ENCODE measurements at regions not wholly inside any gene's neighbourhood (a gene's known extent, or its start where the extent isn't known, plus 50 kb on each side); places are given as distances from the start of the nearest gene placed in this dataset.

DNA sequence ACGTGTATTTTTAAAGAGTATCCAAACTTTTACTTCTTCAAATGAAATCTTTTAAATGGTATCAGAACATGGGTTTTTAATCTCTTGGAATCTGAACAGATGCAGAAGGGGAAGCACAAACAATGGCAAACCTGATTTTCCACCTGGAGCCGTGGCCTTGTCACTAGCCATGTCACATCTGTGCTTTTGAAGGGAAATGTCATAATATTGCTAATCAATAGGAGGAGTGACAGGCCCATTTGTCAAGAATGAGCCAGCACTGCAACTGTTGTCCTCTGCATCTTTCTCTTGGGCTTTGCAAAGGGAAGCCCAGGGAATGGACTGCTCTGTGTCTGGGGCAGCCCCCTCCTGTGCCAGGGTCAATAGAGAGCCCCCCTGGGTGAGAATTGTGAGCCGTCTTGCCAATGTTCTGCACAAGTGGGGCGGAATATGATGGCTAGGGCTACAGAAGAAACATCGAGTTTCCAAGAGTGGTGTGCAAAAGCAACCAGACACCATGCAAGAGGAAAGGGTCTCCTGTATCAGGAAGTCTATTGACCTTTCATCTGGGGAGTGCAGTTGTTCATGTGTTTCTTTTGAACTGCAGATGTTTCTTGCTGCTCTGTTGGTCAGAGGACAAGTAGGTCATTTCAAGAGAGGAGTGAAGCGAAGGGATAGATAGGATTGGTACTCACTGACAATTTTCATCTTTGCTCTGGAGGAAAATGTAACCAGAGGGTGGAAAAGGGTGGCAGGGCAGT, 181.8 kb upstream of the NPVF start:
- no peaks in the 10 kb centered on the region for H3K27me3 ChIP-seq

DNA sequence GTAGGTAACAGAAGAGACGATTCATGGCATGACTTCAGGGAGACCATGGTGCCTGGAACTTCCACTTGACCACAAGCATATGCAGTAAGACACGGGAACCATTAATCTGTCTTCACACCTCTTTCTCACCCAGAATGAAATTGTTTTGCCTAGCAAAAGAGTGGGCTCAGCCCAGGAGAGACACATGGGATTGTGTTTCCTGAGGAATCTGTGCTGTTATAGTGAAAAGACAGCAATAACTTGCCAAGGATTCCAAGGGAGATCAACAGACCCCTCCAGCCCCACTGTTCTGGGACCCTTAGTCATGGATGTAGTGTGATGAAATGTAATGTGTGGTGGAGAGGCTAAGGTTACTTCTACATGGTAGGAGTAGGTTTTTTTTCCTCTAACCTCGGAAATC, 192.5 kb upstream of the NPVF start:
- H3K9me3 ChIP-seq = no peaks in the 10 kb centered on the region
- no peak for DNase-seq (ENCODE audit: low spot score in 2 of 2)
- peaks cover 0 to 7% of the 10 kb centered on the region in 2 donors for H3K27me3 ChIP-seq
- H3K4me1 ChIP-seq = no peaks in the 10 kb centered on the region
- no peaks in the 10 kb centered on the region for H3K36me3 ChIP-seq
- H3K4me3 ChIP-seq = no peak overlapping the region
- no peak overlapping the region for H3K27ac ChIP-seq
- WGBS, 2 donors = 63 to 78% methylated on average over 3 of the region's 3 CpGs
- TF ChIP-seq EP300 (IDR thresholded peaks at IDR 0.05) (no peak), POLR2A (IDR thresholded peaks at IDR 0.05) (no peak)
- TF ChIP-seq, protein P1, sequence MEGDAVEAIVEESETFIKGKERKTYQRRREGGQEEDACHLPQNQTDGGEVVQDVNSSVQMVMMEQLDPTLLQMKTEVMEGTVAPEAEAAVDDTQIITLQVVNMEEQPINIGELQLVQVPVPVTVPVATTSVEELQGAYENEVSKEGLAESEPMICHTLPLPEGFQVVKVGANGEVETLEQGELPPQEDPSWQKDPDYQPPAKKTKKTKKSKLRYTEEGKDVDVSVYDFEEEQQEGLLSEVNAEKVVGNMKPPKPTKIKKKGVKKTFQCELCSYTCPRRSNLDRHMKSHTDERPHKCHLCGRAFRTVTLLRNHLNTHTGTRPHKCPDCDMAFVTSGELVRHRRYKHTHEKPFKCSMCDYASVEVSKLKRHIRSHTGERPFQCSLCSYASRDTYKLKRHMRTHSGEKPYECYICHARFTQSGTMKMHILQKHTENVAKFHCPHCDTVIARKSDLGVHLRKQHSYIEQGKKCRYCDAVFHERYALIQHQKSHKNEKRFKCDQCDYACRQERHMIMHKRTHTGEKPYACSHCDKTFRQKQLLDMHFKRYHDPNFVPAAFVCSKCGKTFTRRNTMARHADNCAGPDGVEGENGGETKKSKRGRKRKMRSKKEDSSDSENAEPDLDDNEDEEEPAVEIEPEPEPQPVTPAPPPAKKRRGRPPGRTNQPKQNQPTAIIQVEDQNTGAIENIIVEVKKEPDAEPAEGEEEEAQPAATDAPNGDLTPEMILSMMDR (IDR thresholded peaks at IDR 0.05) = no peak

More for the DNA sequence above, 181.8 kb upstream of the NPVF start:
- 84 to 85% methylated on average over 6 of the region's 6 CpGs for WGBS, 2 donors
- no peak overlapping the region for H3K27ac ChIP-seq
- peaks cover 0 to 4% (median 0%) of the 10 kb centered on the region in 4 donors for H3K4me1 ChIP-seq
- DNase-seq (ENCODE audit: low spot score in 2 of 2) = no peak
- H3K36me3 ChIP-seq = no peaks in the 10 kb centered on the region
- TF ChIP-seq EP300 (IDR thresholded peaks at IDR 0.05) = no peak
- TF ChIP-seq POLR2A (IDR thresholded peaks at IDR 0.05) = no peak
- TF ChIP-seq, protein P1 (IDR thresholded peaks at IDR 0.05) = no peak
- H3K4me3 ChIP-seq = no peak overlapping the region
- no peaks in the 10 kb centered on the region for H3K9me3 ChIP-seq

DNA sequence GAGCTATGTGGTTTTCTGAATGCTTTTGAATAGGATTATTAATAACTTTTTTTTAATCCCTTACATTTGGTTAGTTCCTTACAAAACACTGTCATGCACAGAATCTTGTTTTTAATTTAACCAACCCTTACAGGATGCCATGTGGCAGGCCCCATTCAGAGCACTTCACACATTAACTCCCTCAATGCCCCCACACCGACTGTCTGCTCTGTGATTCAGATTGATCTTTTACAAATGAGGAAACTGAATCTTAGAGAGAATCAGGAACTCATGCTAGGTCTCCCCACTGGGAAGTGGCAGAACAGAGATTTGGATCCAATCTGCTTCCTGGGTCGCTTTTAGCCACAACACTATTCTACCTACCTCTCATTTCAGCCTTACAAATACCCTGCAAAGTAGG, 195.8 kb upstream of the NPVF start:
- peaks cover 0 to 4% (median 0%) of the 10 kb centered on the region in 4 donors for H3K4me1 ChIP-seq
- H3K4me3 ChIP-seq = no peak overlapping the region
- H3K27ac ChIP-seq = no peak overlapping the region
- no peaks in the 10 kb centered on the region for H3K9me3 ChIP-seq
- TF ChIP-seq EP300 (IDR thresholded peaks at IDR 0.05) (no peak), POLR2A (IDR thresholded peaks at IDR 0.05) (no peak)
- TF ChIP-seq, protein P1 (IDR thresholded peaks at IDR 0.05) = no peak
- 62 to 63% methylated on average over 2 of the region's 2 CpGs for WGBS, 2 donors
- peaks cover 0 to 7% of the 10 kb centered on the region in 2 donors for H3K27me3 ChIP-seq
- no peak for DNase-seq (ENCODE audit: low spot score in 2 of 2)
- no peaks in the 10 kb centered on the region for H3K36me3 ChIP-seq

DNA sequence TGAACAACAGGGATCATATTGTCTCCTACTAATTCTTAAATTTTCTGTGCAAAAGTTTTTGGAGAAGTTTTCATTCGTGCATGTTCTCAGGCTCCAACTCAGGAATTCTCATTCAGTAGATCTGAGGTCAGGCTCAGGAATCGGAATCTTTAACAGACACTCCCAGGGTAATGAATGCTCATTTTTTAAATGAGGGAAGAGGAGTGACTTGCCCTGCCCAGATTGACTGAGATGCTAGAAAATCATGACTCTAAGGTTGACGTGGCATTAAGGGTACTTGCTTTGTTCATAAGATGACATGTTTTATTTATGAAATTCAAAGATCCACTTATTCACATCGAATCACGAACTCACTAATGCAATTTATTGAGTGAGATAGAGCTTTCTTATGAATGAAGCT, 196.6 kb upstream of the NPVF start:
- TF ChIP-seq, protein P1 (IDR thresholded peaks at IDR 0.05) = no peak
- TF ChIP-seq EP300 (IDR thresholded peaks at IDR 0.05) (no peak), POLR2A (IDR thresholded peaks at IDR 0.05) (no peak)
- Histone ChIP-seq H3K4me3 (no peak overlapping the region), H3K27ac (no peak overlapping the region), H3K9me3 (no peaks in the 10 kb centered on the region), H3K4me1 (peaks cover 0 to 12% (median under 1%) of the 10 kb centered on the region in 4 donors), H3K27me3 (no peaks in the 10 kb centered on the region), H3K36me3 (no peaks in the 10 kb centered on the region)
- 74 to 78% methylated on average over 5 of the region's 5 CpGs for WGBS, 2 donors
- DNase-seq (ENCODE audit: low spot score in 2 of 2) = no peak

DNA sequence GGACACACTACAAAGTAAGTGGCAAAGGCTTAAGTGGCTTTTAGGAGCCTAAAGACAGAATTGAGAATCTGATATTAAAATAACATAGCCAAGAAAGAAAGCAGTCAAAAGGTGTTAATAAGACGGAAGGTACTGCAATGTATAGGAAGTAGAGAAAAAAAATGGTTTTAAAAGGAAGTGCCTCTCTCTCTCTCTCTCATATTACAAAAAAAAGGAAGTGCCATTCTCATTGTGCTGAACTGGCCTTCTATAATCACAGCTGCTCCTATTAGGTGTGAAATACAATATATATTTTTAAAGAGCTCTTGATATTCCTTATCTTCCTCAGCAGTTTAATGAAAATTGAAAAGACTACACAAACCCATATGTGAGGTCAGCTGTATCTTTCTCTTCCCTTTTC, 199.4 kb upstream of the NPVF start:
- Histone ChIP-seq H3K36me3 (no peaks in the 10 kb centered on the region), H3K27me3 (no peaks in the 10 kb centered on the region), H3K4me1 (peaks cover 0 to 23% (median 6%) of the 10 kb centered on the region in 4 donors), H3K4me3 (no peak overlapping the region), H3K9me3 (no peaks in the 10 kb centered on the region), H3K27ac (no peak overlapping the region)
- no peak for DNase-seq (ENCODE audit: low spot score in 2 of 2)
- TF ChIP-seq POLR2A (IDR thresholded peaks at IDR 0.05) (no peak), EP300 (IDR thresholded peaks at IDR 0.05) (no peak)
- TF ChIP-seq, protein P1 (IDR thresholded peaks at IDR 0.05) = no peak
- 75 to 83% methylated on average over 1 of the region's 1 CpG for WGBS, 2 donors
